Neural cell (in vitro differentiated cells): ENCODE measurements at regions not wholly inside any gene's neighbourhood (a gene's known extent, or its start where the extent isn't known, plus 50 kb on each side); places are given as distances from the start of the nearest gene placed in this dataset.

ENCODE experiments used
- H2AFZ ChIP-seq: fragments of 200-600, 300-800 bp; sonication (generic), shearing (Covaris generic); 2 replicates; pipeline ENCODE4 v1.6.0; 2014; ENCODE audit warnings: low read depth, mild to moderate bottlenecking, antibody characterized with exemption, low read length, moderate library complexity
- H3F3A ChIP-seq: fragments of 200-600 bp; shearing (Covaris generic); 2 replicates; pipeline ENCODE4 v1.6.1; 2016; ENCODE audit warnings: mild to moderate bottlenecking, moderate library complexity, mixed read lengths, antibody characterized with exemption, low read length; ENCODE audit not compliant: insufficient read depth, poor library complexity, severe bottlenecking
- H3K27ac ChIP-seq: fragments of 200-600, 300-800 bp; sonication (generic), shearing (Covaris generic); 2 replicates; pipeline ENCODE4 v1.5.1; 2014; ENCODE audit warnings: mild to moderate bottlenecking, low read length, moderate library complexity
- H3K27me3 ChIP-seq: fragments of 300-800, 200-600 bp; sonication (generic), shearing (Covaris generic); 2 replicates; pipeline ENCODE4 v1.6.0; 2014; ENCODE audit warnings: mild to moderate bottlenecking, low read depth, low read length, moderate library complexity; ENCODE audit not compliant: insufficient read depth
- H3K36me3 ChIP-seq: fragments of 300-800, 200-600 bp; sonication (generic), shearing (Covaris generic); 2 replicates; pipeline ENCODE4 v1.5.1; 2014; ENCODE audit warnings: mild to moderate bottlenecking, antibody characterized with exemption, low read length, moderate library complexity; ENCODE audit not compliant: insufficient read depth
- H3K4me2 ChIP-seq: fragments of 300-800, 200-600 bp; sonication (generic), shearing (Covaris generic); 2 replicates; pipeline ENCODE4 v1.6.0; 2014; ENCODE audit warnings: mild to moderate bottlenecking, low read length
- H3K4me3 ChIP-seq: fragments of 300-800, 200-600 bp; sonication (generic), shearing (Covaris generic); 2 replicates; pipeline ENCODE4 v1.5.1; 2014; ENCODE audit warnings: mild to moderate bottlenecking, low read length, moderate library complexity
- H3K79me2 ChIP-seq: fragments of 200-600 bp; shearing (Covaris generic); replicated peaks from 2 replicates; pipeline ENCODE4 v1.6.0; 2014; ENCODE audit warnings: mild to moderate bottlenecking, low read length, moderate library complexity; ENCODE audit not compliant: insufficient read depth
- H3K9ac ChIP-seq: fragments of 300-800, 200-600 bp; sonication (generic), shearing (Covaris generic); 2 replicates; pipeline ENCODE4 v1.6.1; 2016; ENCODE audit warnings: mild to moderate bottlenecking, low read length, mixed read lengths
- H3K9me2 ChIP-seq: fragments of 200-600 bp; shearing (Covaris generic); 2 replicates; pipeline ENCODE4 v1.6.1; 2016; ENCODE audit warnings: mild to moderate bottlenecking, low read length, mixed read lengths; ENCODE audit not compliant: insufficient read depth
- H3K9me3 ChIP-seq: fragments of 200-600, 300-800 bp; sonication (generic), shearing (Covaris generic); 2 replicates; pipeline ENCODE4 v1.6.1; 2016; ENCODE audit warnings: mild to moderate bottlenecking, mixed run types, low read length, moderate library complexity, mixed read lengths
- H4K20me1 ChIP-seq: fragments of 200-600 bp; shearing (Covaris generic); 2 replicates; pipeline ENCODE4 v1.6.1; 2016; ENCODE audit warnings: mild to moderate bottlenecking, mixed run types; ENCODE audit not compliant: insufficient read depth
- EP300 ChIP-seq: fragments of 450-650 bp; conservative IDR thresholded peaks from 2 replicates; pipeline ENCODE4 v1.6.1; 2014; ENCODE audit warnings: antibody characterized with exemption, mild to moderate bottlenecking, moderate library complexity; ENCODE audit not compliant: poor library complexity, severe bottlenecking
- EZH2 ChIP-seq: fragments of 200-600, 300-800 bp; shearing (Covaris generic), sonication (generic); IDR thresholded peaks from 2 replicates; pipeline ENCODE4 v1.6.1; 2014; ENCODE audit warnings: antibody characterized with exemption, low read length, borderline replicate concordance, mild to moderate bottlenecking; ENCODE audit not compliant: insufficient read depth, poor library complexity, severe bottlenecking
- MXI1 ChIP-seq: fragments of 450-650 bp; conservative IDR thresholded peaks from 2 replicates; pipeline ENCODE4 v1.6.1; 2014; ENCODE audit warnings: antibody characterized with exemption, mild to moderate bottlenecking; ENCODE audit not compliant: poor library complexity, severe bottlenecking
- POLR2AphosphoS5 ChIP-seq: IDR thresholded peaks from 2 replicates; pipeline ENCODE4 v1.6.1; 2012
- RAD21 ChIP-seq: fragments of 450-650 bp; conservative IDR thresholded peaks from 2 replicates; pipeline ENCODE4 v1.6.1; 2014; ENCODE audit warnings: antibody characterized with exemption, mild to moderate bottlenecking, moderate library complexity
- SMC3 ChIP-seq: fragments of 450-650 bp; conservative IDR thresholded peaks from 2 replicates; pipeline ENCODE4 v1.6.1; 2014; ENCODE audit warnings: antibody characterized with exemption, mild to moderate bottlenecking, moderate library complexity; ENCODE audit not compliant: poor library complexity
- TAF1 ChIP-seq: IDR thresholded peaks from 2 replicates; pipeline ENCODE4 v1.6.1; 2012; ENCODE audit warnings: low read depth
- TF ChIP-seq, protein P1 (sequence below): IDR thresholded peaks from 2 replicates; pipeline ENCODE4 v1.6.1; 2012; ENCODE audit warnings: borderline replicate concordance
- TF ChIP-seq, protein P2 (sequence below): fragments of 450-650 bp; IDR thresholded peaks from 2 replicates; pipeline ENCODE4 v1.5.1; 2014; ENCODE audit warnings: antibody characterized with exemption, mild to moderate bottlenecking, moderate library complexity; ENCODE audit not compliant: poor library complexity, severe bottlenecking

DNA sequence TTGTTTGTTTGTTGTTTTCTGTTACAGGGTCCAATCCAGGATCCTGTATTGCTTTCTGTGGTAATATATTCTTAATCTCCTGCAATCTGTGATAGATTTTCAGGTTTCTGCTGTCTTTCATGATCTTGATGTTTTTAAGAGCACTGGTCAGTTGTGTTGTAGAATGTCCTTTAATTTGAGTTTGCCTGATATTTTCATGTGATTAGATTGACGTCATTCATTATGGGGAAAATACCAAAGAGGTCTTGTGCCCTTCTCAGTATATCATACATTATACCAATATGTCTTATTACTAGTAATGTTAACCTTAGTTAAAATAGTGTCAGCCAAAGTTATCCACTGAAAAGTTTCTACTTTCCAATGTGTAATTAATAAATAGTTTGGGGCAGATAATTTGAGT is 929.3 kb downstream of the PCDH19 start:
- no peak overlapping the region for H3K9ac ChIP-seq
- no peaks in the 10 kb centered on the region for H3K9me3 ChIP-seq
- H3F3A ChIP-seq = no peaks in the 10 kb centered on the region
- H3K79me2 ChIP-seq = no peaks in the 10 kb centered on the region
- H2AFZ ChIP-seq = no peak overlapping the region
- H3K36me3 ChIP-seq = no peaks in the 10 kb centered on the region
- no peaks in the 10 kb centered on the region for H3K27me3 ChIP-seq
- no peak overlapping the region for H3K4me3 ChIP-seq
- TF ChIP-seq EP300 (no peak), SMC3 (no peak), MXI1 (no peak), EZH2 (no peak), POLR2AphosphoS5 (no peak), TAF1 (no peak), RAD21 (no peak)
- TF ChIP-seq, protein P1, sequence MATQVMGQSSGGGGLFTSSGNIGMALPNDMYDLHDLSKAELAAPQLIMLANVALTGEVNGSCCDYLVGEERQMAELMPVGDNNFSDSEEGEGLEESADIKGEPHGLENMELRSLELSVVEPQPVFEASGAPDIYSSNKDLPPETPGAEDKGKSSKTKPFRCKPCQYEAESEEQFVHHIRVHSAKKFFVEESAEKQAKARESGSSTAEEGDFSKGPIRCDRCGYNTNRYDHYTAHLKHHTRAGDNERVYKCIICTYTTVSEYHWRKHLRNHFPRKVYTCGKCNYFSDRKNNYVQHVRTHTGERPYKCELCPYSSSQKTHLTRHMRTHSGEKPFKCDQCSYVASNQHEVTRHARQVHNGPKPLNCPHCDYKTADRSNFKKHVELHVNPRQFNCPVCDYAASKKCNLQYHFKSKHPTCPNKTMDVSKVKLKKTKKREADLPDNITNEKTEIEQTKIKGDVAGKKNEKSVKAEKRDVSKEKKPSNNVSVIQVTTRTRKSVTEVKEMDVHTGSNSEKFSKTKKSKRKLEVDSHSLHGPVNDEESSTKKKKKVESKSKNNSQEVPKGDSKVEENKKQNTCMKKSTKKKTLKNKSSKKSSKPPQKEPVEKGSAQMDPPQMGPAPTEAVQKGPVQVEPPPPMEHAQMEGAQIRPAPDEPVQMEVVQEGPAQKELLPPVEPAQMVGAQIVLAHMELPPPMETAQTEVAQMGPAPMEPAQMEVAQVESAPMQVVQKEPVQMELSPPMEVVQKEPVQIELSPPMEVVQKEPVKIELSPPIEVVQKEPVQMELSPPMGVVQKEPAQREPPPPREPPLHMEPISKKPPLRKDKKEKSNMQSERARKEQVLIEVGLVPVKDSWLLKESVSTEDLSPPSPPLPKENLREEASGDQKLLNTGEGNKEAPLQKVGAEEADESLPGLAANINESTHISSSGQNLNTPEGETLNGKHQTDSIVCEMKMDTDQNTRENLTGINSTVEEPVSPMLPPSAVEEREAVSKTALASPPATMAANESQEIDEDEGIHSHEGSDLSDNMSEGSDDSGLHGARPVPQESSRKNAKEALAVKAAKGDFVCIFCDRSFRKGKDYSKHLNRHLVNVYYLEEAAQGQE = no peak
- TF ChIP-seq, protein P2, sequence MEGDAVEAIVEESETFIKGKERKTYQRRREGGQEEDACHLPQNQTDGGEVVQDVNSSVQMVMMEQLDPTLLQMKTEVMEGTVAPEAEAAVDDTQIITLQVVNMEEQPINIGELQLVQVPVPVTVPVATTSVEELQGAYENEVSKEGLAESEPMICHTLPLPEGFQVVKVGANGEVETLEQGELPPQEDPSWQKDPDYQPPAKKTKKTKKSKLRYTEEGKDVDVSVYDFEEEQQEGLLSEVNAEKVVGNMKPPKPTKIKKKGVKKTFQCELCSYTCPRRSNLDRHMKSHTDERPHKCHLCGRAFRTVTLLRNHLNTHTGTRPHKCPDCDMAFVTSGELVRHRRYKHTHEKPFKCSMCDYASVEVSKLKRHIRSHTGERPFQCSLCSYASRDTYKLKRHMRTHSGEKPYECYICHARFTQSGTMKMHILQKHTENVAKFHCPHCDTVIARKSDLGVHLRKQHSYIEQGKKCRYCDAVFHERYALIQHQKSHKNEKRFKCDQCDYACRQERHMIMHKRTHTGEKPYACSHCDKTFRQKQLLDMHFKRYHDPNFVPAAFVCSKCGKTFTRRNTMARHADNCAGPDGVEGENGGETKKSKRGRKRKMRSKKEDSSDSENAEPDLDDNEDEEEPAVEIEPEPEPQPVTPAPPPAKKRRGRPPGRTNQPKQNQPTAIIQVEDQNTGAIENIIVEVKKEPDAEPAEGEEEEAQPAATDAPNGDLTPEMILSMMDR = no peak
- H3K4me2 ChIP-seq = no peak overlapping the region
- H4K20me1 ChIP-seq = no peaks in the 10 kb centered on the region
- H3K27ac ChIP-seq = no peak overlapping the region
- no peaks in the 10 kb centered on the region for H3K9me2 ChIP-seq

- Histone ChIP-seq H4K20me1 (no peaks in the 10 kb centered on the region), H3K4me2 (no peak overlapping the region), H3F3A (no peaks in the 10 kb centered on the region), H3K36me3 (no peaks in the 10 kb centered on the region), H3K27ac (no peak overlapping the region), H2AFZ (no peak overlapping the region), H3K27me3 (no peaks in the 10 kb centered on the region), H3K4me3 (no peak overlapping the region), H3K9ac (no peak overlapping the region), H3K9me3 (no peaks in the 10 kb centered on the region), H3K79me2 (no peaks in the 10 kb centered on the region), H3K9me2 (no peaks in the 10 kb centered on the region)
- TF ChIP-seq SMC3 (no peak), POLR2AphosphoS5 (no peak), RAD21 (no peak), MXI1 (no peak), EP300 (no peak), TAF1 (no peak), EZH2 (no peak)
- TF ChIP-seq, protein P2 = no peak
- TF ChIP-seq, protein P1 = no peak
Measured at GRCh38 chrX:99469439-99469838, 940.6 kb downstream of the PCDH19 start.
